DMS153 treated with DMSO at 0.1 percent for 48 hours (cell line): ENCODE measurements at regions not wholly inside any gene's neighbourhood (a gene's known extent, or its start where the extent isn't known, plus 50 kb on each side); places are given as distances from the start of the nearest gene placed in this dataset.
"Not testable (repeated sequence)": the region's sequence is repeated elsewhere in the genome, so short reads cannot be mapped to it uniquely, and the experiment has no call there.

ENCODE experiments used
- DNase-seq: peaks from one replicate; lab custom pipeline; 2025; ENCODE audit not compliant: unreplicated experiment; lab: John Stamatoyannopoulos, UW

- DNase-seq, result not testable (repeated sequence)
Observed at GRCh38 chr4:154907345-154908045, 126.4 kb downstream of the RBM46 start.

- no peak for DNase-seq
Observed at GRCh38 chr4:154908168-154908567, 127.1 kb downstream of the RBM46 start.

- DNase-seq, result no peak
Observed at GRCh38 chr4:154911097-154911496, 130.0 kb downstream of the RBM46 start.

DNA sequence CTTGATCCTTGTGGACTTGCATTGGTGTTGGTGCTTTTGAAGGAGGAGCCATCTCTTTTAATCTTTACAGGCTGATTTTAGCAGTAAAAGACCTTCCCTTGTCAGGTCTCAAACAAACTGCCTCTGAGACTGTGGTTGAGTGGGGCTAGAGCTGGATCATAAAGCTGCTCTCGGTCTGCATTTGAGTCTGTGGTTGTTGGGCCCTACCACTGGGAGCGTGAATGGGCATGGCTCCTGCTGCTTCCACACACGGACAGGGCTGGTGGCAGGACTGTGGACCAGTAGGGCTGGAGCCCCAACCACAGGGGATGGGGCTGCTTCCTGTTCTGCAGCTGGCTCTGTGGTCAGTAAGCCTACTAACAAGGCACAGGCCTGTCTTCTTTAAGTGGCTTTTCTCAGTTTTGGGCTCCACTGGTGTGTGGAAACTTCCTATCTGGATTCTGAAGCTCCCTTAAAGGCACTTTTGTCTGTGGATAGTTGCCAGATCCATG is 130.6 kb downstream of the RBM46 start:
- no peak for DNase-seq

GRCh38 chr4:154916068-154916467 is 135.0 kb downstream of the RBM46 start:
- DNase-seq, result no peak

DNA sequence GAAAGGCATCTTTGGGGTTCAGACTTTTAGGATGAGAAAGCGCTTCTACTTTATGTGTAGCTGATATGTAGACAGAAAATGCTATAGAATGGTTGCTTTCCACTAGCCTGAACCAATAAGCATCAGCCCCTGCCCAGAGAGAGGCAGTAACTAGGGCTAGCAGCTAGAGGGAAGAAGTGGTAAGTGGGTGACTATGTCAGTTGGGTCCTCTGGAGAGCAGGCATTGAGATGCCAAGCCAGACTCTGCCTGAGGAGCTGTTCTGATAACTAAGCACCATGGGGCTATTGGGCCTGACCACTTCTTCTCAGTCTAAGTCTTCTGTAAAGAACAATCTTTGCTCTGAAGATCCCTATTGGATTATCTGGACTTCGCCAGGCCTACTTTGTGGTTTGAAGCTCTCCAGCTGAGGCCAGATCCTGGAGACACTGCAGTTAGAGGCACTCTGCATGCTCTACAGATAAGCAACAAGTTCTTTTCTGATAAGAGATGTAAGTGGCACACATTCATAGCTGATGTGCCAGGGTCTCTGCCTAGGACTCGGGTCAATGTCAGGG is 146.1 kb downstream of the RBM46 start:
- no peak for DNase-seq

DNA sequence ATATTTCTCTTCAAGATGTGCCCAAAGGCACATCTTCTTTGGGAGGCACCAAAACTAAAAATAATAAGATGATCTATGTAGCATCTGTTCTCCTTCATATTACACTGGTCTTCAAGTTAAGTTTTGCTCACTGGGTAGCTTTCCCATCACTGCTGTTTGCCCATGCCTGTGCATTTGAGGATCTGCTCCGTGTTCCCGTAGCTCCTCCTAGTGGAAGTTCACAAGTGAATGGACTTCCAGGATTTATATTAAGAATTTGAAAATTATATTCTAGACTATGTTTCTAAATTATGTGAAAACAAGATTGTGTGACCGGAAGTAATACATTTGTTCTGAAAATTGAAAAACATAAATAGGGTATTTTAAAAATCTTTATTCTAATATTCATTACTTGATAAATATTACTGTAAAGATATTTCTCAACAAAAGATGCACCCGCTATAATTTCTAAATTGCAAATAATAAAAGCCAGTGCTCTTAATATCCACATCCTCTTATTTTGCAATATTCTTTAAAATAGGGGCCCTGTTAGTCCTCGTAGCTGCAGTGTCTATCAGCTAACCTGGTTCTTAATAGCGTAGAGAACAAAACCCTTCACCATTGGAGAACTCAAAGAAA is 147.7 kb downstream of the RBM46 start:
- DNase-seq, result no peak

- no peak for DNase-seq
Observed at GRCh38 chr4:154936873-154937272, 155.8 kb downstream of the RBM46 start.

DNA sequence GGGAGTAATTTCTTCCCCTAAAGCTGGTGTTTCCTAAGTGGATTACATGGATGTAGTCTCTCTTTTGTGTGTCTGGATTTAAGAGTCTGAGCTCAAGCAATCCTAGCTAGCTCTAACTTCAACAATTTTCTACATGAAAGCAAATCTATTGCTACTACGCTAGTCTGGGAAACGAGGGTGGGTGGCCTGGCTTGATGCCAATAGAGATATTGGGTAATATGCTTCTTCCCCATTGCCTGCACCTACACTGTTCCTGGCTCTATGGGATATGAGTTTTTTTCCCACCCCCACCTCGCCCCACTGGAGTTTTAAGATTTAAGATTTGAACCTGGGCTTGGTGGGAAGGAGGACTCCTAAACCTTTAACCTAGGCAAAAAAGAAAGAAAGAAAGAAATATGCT is 158.8 kb downstream of the RBM46 start:
- DNase-seq, result no peak

DNA sequence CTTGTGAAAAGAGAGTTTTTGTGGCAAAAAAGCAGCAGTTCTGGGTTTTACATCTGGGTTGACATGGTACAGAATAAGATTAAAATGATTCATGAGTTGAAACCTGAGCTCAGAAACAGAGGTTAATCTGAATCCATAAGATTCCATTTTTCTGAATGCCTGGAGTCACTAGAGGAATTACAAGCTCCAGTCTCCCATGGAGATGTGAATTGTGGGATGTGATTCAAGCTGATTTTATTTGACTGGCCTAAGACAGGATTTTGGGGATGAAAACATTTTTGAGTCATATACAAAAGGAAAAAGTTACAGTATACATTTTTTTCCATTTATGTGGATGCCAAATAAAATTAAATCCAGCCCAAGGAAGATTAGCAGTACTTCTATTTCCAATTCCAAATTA is 161.1 kb downstream of the RBM46 start:
- DNase-seq, result no peak

DNA sequence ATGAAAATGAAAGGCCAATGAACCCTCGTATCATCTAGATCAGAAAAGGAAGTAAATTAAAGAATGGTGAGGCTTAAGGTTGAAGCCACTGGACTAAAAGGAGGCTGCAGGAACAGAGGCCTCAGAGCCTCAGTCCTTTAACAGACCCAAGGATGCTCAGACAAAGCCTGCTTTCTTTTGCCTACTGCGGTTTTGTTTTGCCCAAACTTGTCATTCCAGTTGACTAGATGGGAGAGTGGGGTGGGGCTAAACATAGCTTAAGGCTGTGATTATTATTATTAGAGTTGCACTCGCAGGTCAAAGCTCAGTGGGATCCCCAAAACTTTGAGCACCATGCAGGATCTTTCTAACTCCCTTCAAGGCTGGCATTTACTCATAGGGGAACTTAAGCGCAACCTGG is 163.9 kb downstream of the RBM46 start:
- DNase-seq, result no peak

DNA sequence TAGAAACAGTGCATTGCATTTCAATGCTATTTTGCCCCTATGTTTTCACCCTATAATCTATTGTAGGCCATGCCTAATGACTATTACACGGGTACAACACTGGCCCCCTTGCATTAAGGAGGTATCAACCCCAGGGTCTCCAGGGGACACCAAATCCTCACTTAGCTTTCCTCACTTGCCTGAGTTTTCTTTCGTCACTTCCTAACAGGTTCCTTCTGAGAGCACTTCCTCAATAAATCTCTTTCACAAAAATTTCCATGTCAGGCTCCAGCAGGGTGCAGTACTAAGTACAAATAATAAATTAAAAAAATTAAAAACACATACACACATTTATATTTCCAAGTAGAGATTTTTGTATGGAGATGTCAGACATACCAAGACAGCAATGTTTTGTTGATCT is 165.0 kb downstream of the RBM46 start:
- DNase-seq, result no peak

GRCh38 chr4:154953691-154954090 is 172.6 kb downstream of the RBM46 start:
- no peak for DNase-seq

GRCh38 chr4:154954117-154954516 is 173.0 kb downstream of the RBM46 start:
- no peak for DNase-seq

GRCh38 chr4:154958121-154958520 is 177.0 kb downstream of the RBM46 start:
- DNase-seq, result no peak

DNA sequence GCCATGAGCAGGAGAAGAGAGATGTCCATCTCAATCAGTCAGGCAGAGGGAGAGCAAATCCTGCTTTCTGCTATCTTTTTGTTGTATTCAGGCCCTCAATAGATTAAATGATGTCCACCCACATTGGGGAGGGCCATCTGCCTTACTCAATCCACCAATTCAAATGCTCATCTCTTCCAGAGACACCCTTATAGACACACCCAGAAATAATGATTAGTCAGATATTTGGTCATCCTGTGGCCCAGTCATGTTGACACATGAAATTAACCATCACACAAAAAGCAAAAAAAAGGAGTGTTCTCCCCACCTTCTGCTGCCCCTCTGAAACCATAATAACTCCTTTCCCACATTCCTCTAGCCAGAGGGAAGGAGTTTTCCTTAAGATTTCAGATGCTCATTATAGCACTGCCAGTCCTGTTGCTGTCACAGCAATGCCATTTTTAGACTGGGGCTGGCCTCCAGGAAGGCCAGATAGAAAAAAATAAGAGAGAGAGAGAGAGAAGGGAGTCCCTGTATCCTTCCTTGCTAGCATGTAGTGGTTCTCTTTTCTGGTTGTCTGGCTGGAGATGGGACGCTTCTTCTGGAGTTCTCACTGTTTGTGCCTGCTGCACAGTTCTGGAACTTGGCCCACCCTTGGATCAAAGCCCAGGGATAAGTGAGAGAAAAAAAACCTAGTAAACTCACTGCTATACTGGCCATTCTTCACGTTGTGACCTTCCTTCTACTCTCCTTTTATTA is 177.7 kb downstream of the RBM46 start:
- no peak for DNase-seq

DNA sequence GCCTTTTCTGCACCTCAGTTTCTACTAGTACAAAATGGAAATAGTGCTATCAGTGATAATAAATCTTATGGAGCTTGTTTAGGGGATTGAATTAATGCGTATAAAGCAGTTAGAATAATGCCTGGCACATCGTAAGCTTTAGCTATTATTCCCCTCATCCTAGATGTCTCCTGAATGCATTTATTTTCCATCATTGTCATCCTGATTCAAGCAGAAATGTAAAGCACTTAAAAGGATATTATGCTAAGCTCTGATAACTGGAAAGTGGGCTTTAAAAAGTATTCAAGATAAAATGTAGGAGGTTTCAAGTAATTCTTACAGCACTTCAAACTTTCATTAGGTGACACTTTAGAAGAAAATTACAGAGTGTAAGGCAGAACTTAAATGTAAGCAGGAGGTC is 178.7 kb downstream of the RBM46 start:
- DNase-seq, result no peak

DNA sequence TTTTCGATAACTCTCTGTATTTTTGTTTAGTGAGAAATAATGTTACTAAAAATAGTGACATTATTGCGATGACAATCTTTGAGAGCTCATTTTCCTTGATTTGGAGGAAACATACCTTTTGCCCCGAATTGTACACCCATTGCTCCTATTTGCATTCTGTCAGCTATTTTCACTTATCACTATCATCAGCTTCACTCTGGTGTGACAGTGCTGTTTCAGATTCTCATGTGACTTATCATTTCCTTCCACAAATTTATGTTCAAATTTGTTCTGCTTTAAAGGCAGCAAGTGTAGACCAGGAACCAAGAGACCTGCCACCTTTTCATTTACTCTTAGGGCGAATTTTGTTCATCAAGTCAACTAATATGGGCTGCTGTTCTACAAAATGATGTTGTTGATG is 179.4 kb downstream of the RBM46 start:
- no peak for DNase-seq

DNA sequence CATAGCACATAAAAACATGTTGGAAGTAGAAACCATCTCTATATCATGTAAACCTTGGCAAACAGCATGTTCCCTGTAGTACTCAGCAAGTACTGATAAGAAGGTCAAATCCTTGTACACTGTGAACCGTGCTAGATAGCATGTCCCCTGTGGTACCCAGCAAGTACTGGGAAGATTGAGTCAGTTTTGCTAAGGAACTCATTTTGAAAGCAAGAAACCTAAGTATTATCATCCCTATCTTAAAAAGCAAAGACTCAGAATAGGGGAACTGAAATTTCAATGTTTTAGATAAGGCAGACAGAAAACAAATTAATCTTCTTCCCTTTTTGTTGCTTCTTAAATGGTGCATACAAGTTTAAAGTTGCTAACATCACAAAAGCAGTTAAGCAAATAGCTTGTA is 180.2 kb downstream of the RBM46 start:
- no peak for DNase-seq

GRCh38 chr4:154973244-154974035 is 192.4 kb downstream of the RBM46 start:
- no peak for DNase-seq

- DNase-seq, result no peak
Observed at GRCh38 chr4:154977228-154977627, 196.2 kb downstream of the RBM46 start.
